ENCODE measurements at regions not wholly inside any gene's neighbourhood (a gene's known extent, or its start where the extent isn't known, plus 50 kb on each side); places are given as distances from the start of the nearest gene placed in this dataset.
"Not testable (repeated sequence)": the region's sequence is repeated elsewhere in the genome, so short reads cannot be mapped to it uniquely, and the experiment has no call there.

- TF ChIP-seq, protein P1, sequence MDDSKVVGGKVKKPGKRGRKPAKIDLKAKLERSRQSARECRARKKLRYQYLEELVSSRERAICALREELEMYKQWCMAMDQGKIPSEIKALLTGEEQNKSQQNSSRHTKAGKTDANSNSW (CRISPR knock-in tag; IDR thresholded peaks at IDR 0.05; ENCODE audit: borderline replicate concordance) = not testable (repeated sequence)
- TF ChIP-seq RNF2 (conservative IDR thresholded peaks at IDR 0.05; ENCODE audit: low read depth); TCF7L2 (IDR thresholded peaks at IDR 0.05; ENCODE audit: low read depth, low read length); RFX5 (IDR thresholded peaks at IDR 0.05; ENCODE audit: low read depth, low read length); ZFX (CRISPR knock-in tag; IDR thresholded peaks at IDR 0.05; ENCODE audit: low read depth); CTCF (CRISPR knock-in tag; IDR thresholded peaks at IDR 0.05); SP1 (IDR thresholded peaks at IDR 0.05); SP1 (CRISPR knock-in tag; IDR thresholded peaks at IDR 0.05); ELF3 (CRISPR knock-in tag; IDR thresholded peaks at IDR 0.05): not testable (repeated sequence)
- TF ChIP-seq, protein P2, sequence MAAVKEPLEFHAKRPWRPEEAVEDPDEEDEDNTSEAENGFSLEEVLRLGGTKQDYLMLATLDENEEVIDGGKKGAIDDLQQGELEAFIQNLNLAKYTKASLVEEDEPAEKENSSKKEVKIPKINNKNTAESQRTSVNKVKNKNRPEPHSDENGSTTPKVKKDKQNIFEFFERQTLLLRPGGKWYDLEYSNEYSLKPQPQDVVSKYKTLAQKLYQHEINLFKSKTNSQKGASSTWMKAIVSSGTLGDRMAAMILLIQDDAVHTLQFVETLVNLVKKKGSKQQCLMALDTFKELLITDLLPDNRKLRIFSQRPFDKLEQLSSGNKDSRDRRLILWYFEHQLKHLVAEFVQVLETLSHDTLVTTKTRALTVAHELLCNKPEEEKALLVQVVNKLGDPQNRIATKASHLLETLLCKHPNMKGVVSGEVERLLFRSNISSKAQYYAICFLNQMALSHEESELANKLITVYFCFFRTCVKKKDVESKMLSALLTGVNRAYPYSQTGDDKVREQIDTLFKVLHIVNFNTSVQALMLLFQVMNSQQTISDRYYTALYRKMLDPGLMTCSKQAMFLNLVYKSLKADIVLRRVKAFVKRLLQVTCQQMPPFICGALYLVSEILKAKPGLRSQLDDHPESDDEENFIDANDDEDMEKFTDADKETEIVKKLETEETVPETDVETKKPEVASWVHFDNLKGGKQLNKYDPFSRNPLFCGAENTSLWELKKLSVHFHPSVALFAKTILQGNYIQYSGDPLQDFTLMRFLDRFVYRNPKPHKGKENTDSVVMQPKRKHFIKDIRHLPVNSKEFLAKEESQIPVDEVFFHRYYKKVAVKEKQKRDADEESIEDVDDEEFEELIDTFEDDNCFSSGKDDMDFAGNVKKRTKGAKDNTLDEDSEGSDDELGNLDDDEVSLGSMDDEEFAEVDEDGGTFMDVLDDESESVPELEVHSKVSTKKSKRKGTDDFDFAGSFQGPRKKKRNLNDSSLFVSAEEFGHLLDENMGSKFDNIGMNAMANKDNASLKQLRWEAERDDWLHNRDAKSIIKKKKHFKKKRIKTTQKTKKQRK (IDR thresholded peaks at IDR 0.05; ENCODE audit: low read length) = not testable (repeated sequence)
- TF ChIP-seq, protein P3, sequence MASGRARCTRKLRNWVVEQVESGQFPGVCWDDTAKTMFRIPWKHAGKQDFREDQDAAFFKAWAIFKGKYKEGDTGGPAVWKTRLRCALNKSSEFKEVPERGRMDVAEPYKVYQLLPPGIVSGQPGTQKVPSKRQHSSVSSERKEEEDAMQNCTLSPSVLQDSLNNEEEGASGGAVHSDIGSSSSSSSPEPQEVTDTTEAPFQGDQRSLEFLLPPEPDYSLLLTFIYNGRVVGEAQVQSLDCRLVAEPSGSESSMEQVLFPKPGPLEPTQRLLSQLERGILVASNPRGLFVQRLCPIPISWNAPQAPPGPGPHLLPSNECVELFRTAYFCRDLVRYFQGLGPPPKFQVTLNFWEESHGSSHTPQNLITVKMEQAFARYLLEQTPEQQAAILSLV (CRISPR knock-in tag; IDR thresholded peaks at IDR 0.05; ENCODE audit: borderline replicate concordance) = not testable (repeated sequence)
Measured at GRCh38 chr1:148261684-148262083, 109.6 kb upstream of the NBPF11 start.
